K562 (cell line): ENCODE measurements at regions not wholly inside any gene's neighbourhood (a gene's known extent, or its start where the extent isn't known, plus 50 kb on each side); places are given as distances from the start of the nearest gene placed in this dataset.

ENCODE experiments used
- ATAC-seq: fragments of 200-7000 bp; cut with Tn5 transposase; 3 replicates; pipeline ENCODE4 v1.9.1; 2020; ENCODE audit warnings: moderate library complexity
- BruUV-seq: library from RNA; stranded (reverse); fragments of 400-500 nt; replicated peaks from 2 replicates; lab custom pipeline; 2021; lab: Mats Ljungman, UMichigan
- CTCF ChIA-PET: fragments of 300-600 bp; formaldehyde crosslinking; extraction: SDS; loops from one replicate; lab custom pipeline; 2021; ENCODE audit warnings: low intra/inter-chr PET ratio; lab: Yijun Ruan, JAX
- POLR2A ChIA-PET: fragments of 300-600, 350-650 bp; sonication (Branson Sonifier 250); formaldehyde crosslinking; extraction: SDS; loops from one replicate; lab custom pipeline; 2021; ENCODE audit warnings: antibody characterized with exemption, inconsistent platforms; lab: Yijun Ruan, JAX
- DNase-seq, 4 experiments: peaks; one replicate each; pipeline versions ENCODE4 v3.0.0 to v3.0.0-alpha.2; 2011 to 2018; ENCODE audit warnings: low spot score in 3 of 4, mixed read lengths in 3 of 4; ENCODE audit errors: extremely low read depth in 1 of 4
- FAIRE-seq: peaks from 2 replicates; lab custom pipeline; 2011; peaks lifted over from hg19 to GRCh38; lab: Jason Lieb, UNC
- H2AFZ ChIP-seq: 2 replicates; pipeline ENCODE4 v1.6.0; 2011; ENCODE audit warnings: low read depth, low read length, control low read depth, inconsistent platforms
- H3K27ac ChIP-seq: fragments of 200-600 bp; 3 replicates; pipeline ENCODE4 v1.8.0; 2011; ENCODE audit warnings: low read depth, mild to moderate bottlenecking, control low read depth, inconsistent platforms, low read length, moderate library complexity, mixed read lengths; ENCODE audit errors: extremely low read depth
- H3K27me3 ChIP-seq, 2 experiments: fragments of 300-600 bp in 1 of 2; 2 replicates in 1 of 2; 3 replicates in 1 of 2; pipeline versions ENCODE4 v1.6.0 to v1.8.0; 2011; ENCODE audit warnings: inconsistent platforms in 2 of 2, low read length in 2 of 2, mild to moderate bottlenecking in 1 of 2, mixed read lengths in 1 of 2, moderate library complexity in 1 of 2; ENCODE audit not compliant: control insufficient read depth in 2 of 2, insufficient read depth in 2 of 2
- H3K36me3 ChIP-seq: fragments of 300-600 bp; 3 replicates; pipeline ENCODE4 v1.8.0; 2011; ENCODE audit warnings: mild to moderate bottlenecking, low read length, inconsistent platforms; ENCODE audit not compliant: control insufficient read depth, insufficient read depth
- H3K4me1 ChIP-seq, 2 experiments: fragments of 200-600 bp in 1 of 2; replicated peaks in 1 of 2; 2 replicates in 1 of 2; 3 replicates in 1 of 2; pipeline versions ENCODE4 v1.5.1 to v1.8.0; 2011; ENCODE audit warnings: inconsistent platforms in 2 of 2, low read length in 2 of 2, mild to moderate bottlenecking in 1 of 2, mixed read lengths in 1 of 2, moderate library complexity in 1 of 2; ENCODE audit not compliant: control insufficient read depth in 2 of 2, insufficient read depth in 2 of 2
- H3K4me2 ChIP-seq: 2 replicates; pipeline ENCODE4 v1.6.1; 2011; ENCODE audit warnings: low read length, control low read depth, inconsistent platforms, mixed read lengths; ENCODE audit not compliant: insufficient read depth
- H3K4me3 ChIP-seq: fragments of 200-600 bp; sonication (generic), shearing (Covaris generic); 2 replicates; pipeline ENCODE4 v1.5.1; 2016; ENCODE audit warnings: control low read depth, inconsistent platforms
- H3K79me2 ChIP-seq: fragments of 200-600 bp; 3 replicates; pipeline ENCODE4 v1.8.0; 2011; ENCODE audit warnings: low read length, inconsistent platforms; ENCODE audit not compliant: control insufficient read depth, insufficient read depth
- H3K9ac ChIP-seq, 2 experiments: 2 replicates each; pipeline versions ENCODE4 v1.6.0 to v1.6.1; 2011; ENCODE audit warnings: low read depth in 2 of 2, low read length in 2 of 2, control low read depth in 1 of 2, inconsistent platforms in 1 of 2, mild to moderate bottlenecking in 1 of 2, mixed read lengths in 1 of 2; ENCODE audit not compliant: insufficient read depth in 1 of 2
- H3K9me1 ChIP-seq: one replicate; pipeline ENCODE4 v1.6.0; 2011; ENCODE audit warnings: inconsistent platforms, mild to moderate bottlenecking, low read length, moderate library complexity; ENCODE audit not compliant: control insufficient read depth, insufficient read depth
- H3K9me3 ChIP-seq: replicated peaks from 2 replicates; pipeline ENCODE4 v1.5.1; 2011; ENCODE audit warnings: low read depth, low read length, inconsistent platforms; ENCODE audit not compliant: control insufficient read depth, insufficient read depth
- H4K20me1 ChIP-seq: replicated peaks from 2 replicates; pipeline ENCODE4 v1.6.1; 2011; ENCODE audit warnings: low read length, inconsistent platforms, mixed read lengths; ENCODE audit not compliant: control insufficient read depth, insufficient read depth
- CBFB ChIP-seq: sonication (generic); formaldehyde crosslinking; IDR thresholded peaks from 2 replicates; pipeline ENCODE4 v1.4.0; 2020; ENCODE audit warnings: mild to moderate bottlenecking, missing genetic modification reagents
- CREM ChIP-seq: IDR thresholded peaks from 2 replicates; pipeline ENCODE4 v1.6.1; 2014; ENCODE audit warnings: antibody characterized with exemption, low read depth
- ELF1 ChIP-seq: fragments of 200-800 bp; sonication (Bioruptor generic); IDR thresholded peaks from 2 replicates; pipeline ENCODE4 v1.6.1; 2016; ENCODE audit warnings: missing genetic modification characterization, missing compliant biosample characterization
- FOXA1 ChIP-seq: fragments of 450-650 bp; IDR thresholded peaks from 2 replicates; pipeline ENCODE4 v1.6.1; 2016; ENCODE audit warnings: mild to moderate bottlenecking, borderline replicate concordance
- HNRNPUL1 ChIP-seq: fragments of 200-400 bp; formaldehyde crosslinking; IDR thresholded peaks from 2 replicates; pipeline ENCODE4 v1.6.1; 2017; ENCODE audit warnings: low read length
- NCOA4 ChIP-seq: fragments of 450-650 bp; IDR thresholded peaks from 2 replicates; pipeline ENCODE4 v1.6.1; 2018; ENCODE audit warnings: mild to moderate bottlenecking; ENCODE audit not compliant: partially characterized antibody
- SREBF2 ChIP-seq: sonication (generic); formaldehyde crosslinking; IDR thresholded peaks from 2 replicates; pipeline ENCODE4 v1.4.0; 2020; ENCODE audit warnings: mild to moderate bottlenecking, missing genetic modification reagents
- TRIM24 ChIP-seq, 2 experiments: fragments of 450-650 bp; IDR thresholded peaks; 2 replicates each; pipeline ENCODE4 v1.6.1; 2016
- WGBS: fragments of 100-300 bp; shearing (Covaris generic); methylation state at CpG from one replicate; pipeline ENCODE4 v1.1.6; 2016; ENCODE audit warnings: low coverage, mixed read lengths; ENCODE audit not compliant: insufficient coverage; ENCODE audit errors: missing lambda C conversion rate; 5-methylcytosine and 5-hydroxymethylcytosine counted together
- in situ Hi-C: fragments of 300-500 bp; cut with MboI; formaldehyde crosslinking; loops from 4 replicates; pipeline ENCODE4 v1.15.0; 2018; ENCODE audit warnings: inconsistent platforms, mixed read lengths
- intact Hi-C: fragments of 100-400 bp; cut with micrococcal nuclease; formaldehyde crosslinking; loops from 2 replicates; pipeline ENCODE4 v1.14.2; 2022
- TF ChIP-seq, protein P1 (sequence below): fragments of 450-650 bp; formaldehyde crosslinking; IDR thresholded peaks from 2 replicates; pipeline ENCODE4 v1.4.0; 2020; ENCODE audit warnings: mild to moderate bottlenecking, moderate library complexity
- TF ChIP-seq, protein P2 (sequence below): sonication (generic); formaldehyde crosslinking; IDR thresholded peaks from 2 replicates; pipeline ENCODE4 v1.8.0; 2022; ENCODE audit warnings: mild to moderate bottlenecking, missing genetic modification reagents
- TF ChIP-seq, protein P3 (sequence below): fragments of 450-650 bp; formaldehyde crosslinking; IDR thresholded peaks from 2 replicates; pipeline ENCODE4 v1.4.0; 2020; ENCODE audit warnings: mild to moderate bottlenecking, moderate library complexity

DNA sequence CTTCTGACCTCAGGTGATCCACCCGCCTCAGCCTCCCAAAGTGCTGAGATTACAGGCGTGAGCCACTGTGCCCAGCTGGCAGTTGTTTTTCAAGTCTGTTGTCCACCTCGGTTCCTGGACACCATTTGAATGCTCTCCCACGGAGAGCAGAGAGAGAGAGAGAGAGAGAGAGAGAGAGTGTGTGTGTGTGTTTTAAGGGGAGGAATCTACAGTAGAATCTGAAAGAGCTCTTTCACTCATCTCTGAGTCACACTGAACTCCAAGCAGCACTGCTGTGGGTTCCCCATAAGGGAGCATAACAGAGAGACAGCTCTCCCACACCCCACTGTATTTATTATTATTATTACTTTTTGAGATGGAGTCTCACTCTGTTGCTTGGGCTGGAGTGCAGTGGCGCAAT, 156.6 kb downstream of the RPLP1 start:
- ChIA-PET CTCF (no interaction called here), POLR2A (no interaction called here)
- H2AFZ ChIP-seq, result no peak overlapping the region
- no peak overlapping the region for H3K4me2 ChIP-seq
- TF ChIP-seq, protein P1, sequence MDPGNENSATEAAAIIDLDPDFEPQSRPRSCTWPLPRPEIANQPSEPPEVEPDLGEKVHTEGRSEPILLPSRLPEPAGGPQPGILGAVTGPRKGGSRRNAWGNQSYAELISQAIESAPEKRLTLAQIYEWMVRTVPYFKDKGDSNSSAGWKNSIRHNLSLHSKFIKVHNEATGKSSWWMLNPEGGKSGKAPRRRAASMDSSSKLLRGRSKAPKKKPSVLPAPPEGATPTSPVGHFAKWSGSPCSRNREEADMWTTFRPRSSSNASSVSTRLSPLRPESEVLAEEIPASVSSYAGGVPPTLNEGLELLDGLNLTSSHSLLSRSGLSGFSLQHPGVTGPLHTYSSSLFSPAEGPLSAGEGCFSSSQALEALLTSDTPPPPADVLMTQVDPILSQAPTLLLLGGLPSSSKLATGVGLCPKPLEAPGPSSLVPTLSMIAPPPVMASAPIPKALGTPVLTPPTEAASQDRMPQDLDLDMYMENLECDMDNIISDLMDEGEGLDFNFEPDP (CRISPR knock-in tag), result no peak
- TF ChIP-seq SREBF2 (CRISPR knock-in tag) (no peak), FOXA1 (no peak), TRIM24 (IDR thresholded peaks at IDR 0.05) (no peak), HNRNPUL1 (no peak), NCOA4 (no peak), ELF1 (no peak), CBFB (CRISPR knock-in tag) (no peak), CREM (no peak)
- TF ChIP-seq, protein P2, sequence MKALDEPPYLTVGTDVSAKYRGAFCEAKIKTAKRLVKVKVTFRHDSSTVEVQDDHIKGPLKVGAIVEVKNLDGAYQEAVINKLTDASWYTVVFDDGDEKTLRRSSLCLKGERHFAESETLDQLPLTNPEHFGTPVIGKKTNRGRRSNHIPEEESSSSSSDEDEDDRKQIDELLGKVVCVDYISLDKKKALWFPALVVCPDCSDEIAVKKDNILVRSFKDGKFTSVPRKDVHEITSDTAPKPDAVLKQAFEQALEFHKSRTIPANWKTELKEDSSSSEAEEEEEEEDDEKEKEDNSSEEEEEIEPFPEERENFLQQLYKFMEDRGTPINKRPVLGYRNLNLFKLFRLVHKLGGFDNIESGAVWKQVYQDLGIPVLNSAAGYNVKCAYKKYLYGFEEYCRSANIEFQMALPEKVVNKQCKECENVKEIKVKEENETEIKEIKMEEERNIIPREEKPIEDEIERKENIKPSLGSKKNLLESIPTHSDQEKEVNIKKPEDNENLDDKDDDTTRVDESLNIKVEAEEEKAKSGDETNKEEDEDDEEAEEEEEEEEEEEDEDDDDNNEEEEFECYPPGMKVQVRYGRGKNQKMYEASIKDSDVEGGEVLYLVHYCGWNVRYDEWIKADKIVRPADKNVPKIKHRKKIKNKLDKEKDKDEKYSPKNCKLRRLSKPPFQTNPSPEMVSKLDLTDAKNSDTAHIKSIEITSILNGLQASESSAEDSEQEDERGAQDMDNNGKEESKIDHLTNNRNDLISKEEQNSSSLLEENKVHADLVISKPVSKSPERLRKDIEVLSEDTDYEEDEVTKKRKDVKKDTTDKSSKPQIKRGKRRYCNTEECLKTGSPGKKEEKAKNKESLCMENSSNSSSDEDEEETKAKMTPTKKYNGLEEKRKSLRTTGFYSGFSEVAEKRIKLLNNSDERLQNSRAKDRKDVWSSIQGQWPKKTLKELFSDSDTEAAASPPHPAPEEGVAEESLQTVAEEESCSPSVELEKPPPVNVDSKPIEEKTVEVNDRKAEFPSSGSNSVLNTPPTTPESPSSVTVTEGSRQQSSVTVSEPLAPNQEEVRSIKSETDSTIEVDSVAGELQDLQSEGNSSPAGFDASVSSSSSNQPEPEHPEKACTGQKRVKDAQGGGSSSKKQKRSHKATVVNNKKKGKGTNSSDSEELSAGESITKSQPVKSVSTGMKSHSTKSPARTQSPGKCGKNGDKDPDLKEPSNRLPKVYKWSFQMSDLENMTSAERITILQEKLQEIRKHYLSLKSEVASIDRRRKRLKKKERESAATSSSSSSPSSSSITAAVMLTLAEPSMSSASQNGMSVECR, result no peak
- TF ChIP-seq, protein P3, sequence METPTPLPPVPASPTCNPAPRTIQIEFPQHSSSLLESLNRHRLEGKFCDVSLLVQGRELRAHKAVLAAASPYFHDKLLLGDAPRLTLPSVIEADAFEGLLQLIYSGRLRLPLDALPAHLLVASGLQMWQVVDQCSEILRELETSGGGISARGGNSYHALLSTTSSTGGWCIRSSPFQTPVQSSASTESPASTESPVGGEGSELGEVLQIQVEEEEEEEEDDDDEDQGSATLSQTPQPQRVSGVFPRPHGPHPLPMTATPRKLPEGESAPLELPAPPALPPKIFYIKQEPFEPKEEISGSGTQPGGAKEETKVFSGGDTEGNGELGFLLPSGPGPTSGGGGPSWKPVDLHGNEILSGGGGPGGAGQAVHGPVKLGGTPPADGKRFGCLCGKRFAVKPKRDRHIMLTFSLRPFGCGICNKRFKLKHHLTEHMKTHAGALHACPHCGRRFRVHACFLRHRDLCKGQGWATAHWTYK, result no peak
- H3K4me1 ChIP-seq, result no peaks in the 10 kb centered on the region
- DNase-seq (no peak), FAIRE-seq (no peak), ATAC-seq (no peak)
- in situ Hi-C loops, result no loop called here
- BruUV-seq, result no TSS peak
- no peaks in the 10 kb centered on the region for H3K79me2 ChIP-seq
- H3K36me3 ChIP-seq, result no peaks in the 10 kb centered on the region
- no peak overlapping the region for H3K4me3 ChIP-seq
- H3K9me3 ChIP-seq, result no peaks in the 10 kb centered on the region
- H3K27me3 ChIP-seq, result peaks cover 2 to 3% of the 10 kb centered on the region in 2 experiments; a peak in 2 of 5 replicates
- 0 out of 2 replicates have a peak, but pooled peaks cover 4% of the 10 kb centered on the region for H4K20me1 ChIP-seq
- WGBS, result 2% methylated on average over 5 of the region's 5 CpGs
- H3K9me1 ChIP-seq, result no peaks in the 10 kb centered on the region
- H3K27ac ChIP-seq, result no peak overlapping the region
- intact Hi-C loops, result no loop called here
- no peak overlapping the region for H3K9ac ChIP-seq
